H1 (cell line): ENCODE measurements at regions not wholly inside any gene's neighbourhood (a gene's known extent, or its start where the extent isn't known, plus 50 kb on each side); places are given as distances from the start of the nearest gene placed in this dataset.

Experiments used
- CTCF ChIA-PET: fragments of 300-600 bp; sonication (Branson Sonifier 250); formaldehyde crosslinking; loops from one replicate; lab custom pipeline; 2021; ENCODE audit not compliant: partially characterized antibody; lab: Charles Lee
- POLR2A ChIA-PET: fragments of 300-600 bp; sonication (Branson Sonifier 250); formaldehyde crosslinking; loops from one replicate; lab custom pipeline; 2021; ENCODE audit warnings: inconsistent platforms; ENCODE audit not compliant: partially characterized antibody; lab: Charles Lee
- DNase-seq, 2 experiments: peaks; one replicate each; pipeline versions ENCODE4 v3.0.0 to v3.0.0-alpha.2; 2010 to 2022; ENCODE audit warnings: low spot score in 2 of 2, low read depth in 1 of 2, mixed read lengths in 1 of 2
- FAIRE-seq: peaks from 2 replicates; lab custom pipeline; 2011; peaks lifted over from hg19 to GRCh38; lab: Jason Lieb, UNC
- H2AFZ ChIP-seq: 2 replicates; pipeline ENCODE4 v1.8.1; 2012; ENCODE audit warnings: low read length, inconsistent platforms
- H2AK5ac ChIP-seq: 2 replicates; pipeline ENCODE4 v1.6.1; 2013; ENCODE audit warnings: low read depth, low read length
- H2BK120ac ChIP-seq: replicated peaks from 2 replicates; pipeline ENCODE3; 2013; ENCODE audit warnings: low read depth, low read length, inconsistent platforms
- H2BK12ac ChIP-seq: 2 replicates; pipeline ENCODE4 v1.6.1; 2013; ENCODE audit warnings: low read depth, low read length
- H2BK15ac ChIP-seq: 2 replicates; pipeline ENCODE4 v1.6.1; 2013; ENCODE audit warnings: low read length
- H2BK20ac ChIP-seq: 2 replicates; pipeline ENCODE4 v1.6.1; 2013; ENCODE audit warnings: low read length
- H2BK5ac ChIP-seq: 2 replicates; pipeline ENCODE4 v1.6.1; 2013; ENCODE audit warnings: low read depth, low read length
- H3K14ac ChIP-seq: 2 replicates; pipeline ENCODE4 v1.6.1; 2013; ENCODE audit warnings: inconsistent platforms; ENCODE audit not compliant: insufficient read length
- H3K18ac ChIP-seq: 2 replicates; pipeline ENCODE4 v1.6.1; 2013; ENCODE audit warnings: low read length; ENCODE audit errors: extremely low read depth
- H3K23ac ChIP-seq: 2 replicates; pipeline ENCODE4 v1.6.1; 2013; ENCODE audit warnings: inconsistent platforms; ENCODE audit not compliant: insufficient read length
- H3K23me2 ChIP-seq: 2 replicates; pipeline ENCODE4 v1.6.1; 2013; ENCODE audit warnings: low read depth, low read length
- H3K27ac ChIP-seq: 2 replicates; pipeline ENCODE4 v1.6.1; 2011; ENCODE audit warnings: low read depth, low read length, inconsistent platforms
- H3K27me3 ChIP-seq, 4 experiments: replicated peaks in 1 of 4; 1 replicate in 1 of 4; 2 replicates in 3 of 4; pipeline versions ENCODE4 v1.6.1 to v1.8.1; 2011 to 2013; ENCODE audit warnings: low read length in 3 of 4, mild to moderate bottlenecking in 3 of 4, inconsistent platforms in 2 of 4, mixed read lengths in 2 of 4, moderate library complexity in 1 of 4; ENCODE audit not compliant: control insufficient read depth in 3 of 4, insufficient read depth in 3 of 4; ENCODE audit errors: extremely low read depth in 1 of 4
- H3K36me3 ChIP-seq, 4 experiments: 2 replicates each; pipeline versions ENCODE4 v1.6.1 to v1.8.1; 2011 to 2013; ENCODE audit warnings: mild to moderate bottlenecking in 4 of 4, low read length in 3 of 4, moderate library complexity in 2 of 4, control low read depth in 1 of 4, inconsistent platforms in 1 of 4; ENCODE audit not compliant: insufficient read depth in 4 of 4, control insufficient read depth in 2 of 4
- H3K4ac ChIP-seq: replicated peaks from 2 replicates; pipeline ENCODE3; 2013; ENCODE audit warnings: low read length, low read depth, mixed read lengths, inconsistent platforms; ENCODE audit not compliant: insufficient read length
- H3K4me1 ChIP-seq, 4 experiments: replicated peaks in 1 of 4; 1 replicate in 1 of 4; 2 replicates in 3 of 4; pipeline versions ENCODE4 v1.6.1 to v1.8.1; 2011 to 2013; ENCODE audit warnings: low read length in 3 of 4, inconsistent platforms in 2 of 4, mixed read lengths in 1 of 4; ENCODE audit not compliant: insufficient read depth in 4 of 4, control insufficient read depth in 3 of 4
- H3K4me2 ChIP-seq, 2 experiments: 2 replicates each; pipeline versions ENCODE4 v1.6.1 to v1.8.1; 2011 to 2013; ENCODE audit warnings: low read depth in 2 of 2, low read length in 2 of 2, control low read depth in 1 of 2, inconsistent platforms in 1 of 2, mild to moderate bottlenecking in 1 of 2; ENCODE audit not compliant: insufficient read depth in 1 of 2
- H3K4me3 ChIP-seq, 4 experiments: fragments of 200-600, 300-600 bp in 1 of 4; sonication (generic), shearing (Covaris generic), sonication (Bioruptor Twin) in 1 of 4; 2 replicates each; pipeline versions ENCODE4 v1.5.1 to v1.8.1; 2011 to 2016; ENCODE audit warnings: low read length in 4 of 4, low read depth in 3 of 4, control low read depth in 2 of 4, inconsistent platforms in 2 of 4, mild to moderate bottlenecking in 2 of 4, mixed read lengths in 1 of 4, moderate library complexity in 1 of 4; ENCODE audit not compliant: insufficient read depth in 2 of 4; ENCODE audit errors: extremely low read depth in 1 of 4
- H3K56ac ChIP-seq: replicated peaks from 2 replicates; pipeline ENCODE3; 2013; ENCODE audit warnings: low read depth, mild to moderate bottlenecking, mixed read lengths, low read length, inconsistent platforms; ENCODE audit not compliant: insufficient read length
- H3K79me1 ChIP-seq: 2 replicates; pipeline ENCODE4 v1.6.1; 2013; ENCODE audit warnings: low read depth, low read length, control low read depth
- H3K79me2 ChIP-seq, 2 experiments: 2 replicates each; pipeline versions ENCODE4 v1.6.1 to v1.8.1; 2012 to 2013; ENCODE audit warnings: low read length in 2 of 2, mild to moderate bottlenecking in 2 of 2, inconsistent platforms in 1 of 2; ENCODE audit not compliant: insufficient read depth in 2 of 2, control insufficient read depth in 1 of 2
- H3K9ac ChIP-seq, 4 experiments: replicated peaks in 1 of 4; 1 replicate in 1 of 4; 2 replicates in 3 of 4; pipeline versions ENCODE4 v1.6.1 to v1.8.1; 2011 to 2013; ENCODE audit warnings: low read depth in 3 of 4, low read length in 3 of 4, control low read depth in 2 of 4, mild to moderate bottlenecking in 2 of 4, moderate library complexity in 2 of 4, inconsistent platforms in 1 of 4; ENCODE audit errors: extremely low read depth in 1 of 4
- H3K9me3 ChIP-seq, 2 experiments: 2 replicates each; pipeline versions ENCODE4 v1.6.1 to v1.8.1; 2012 to 2013; ENCODE audit warnings: mild to moderate bottlenecking in 2 of 2, moderate library complexity in 2 of 2, control low read depth in 1 of 2, inconsistent platforms in 1 of 2, low read depth in 1 of 2, low read length in 1 of 2, mixed read lengths in 1 of 2; ENCODE audit not compliant: insufficient read depth in 2 of 2
- H4K20me1 ChIP-seq, 2 experiments: replicated peaks in 1 of 2; 2 replicates each; pipeline versions ENCODE3 to v1.8.1; 2011 to 2013; ENCODE audit warnings: inconsistent platforms in 2 of 2, low read length in 2 of 2, mild to moderate bottlenecking in 1 of 2; ENCODE audit not compliant: insufficient read depth in 2 of 2, control insufficient read depth in 1 of 2
- H4K5ac ChIP-seq: 2 replicates; pipeline ENCODE4 v1.6.1; 2013; ENCODE audit warnings: low read length, low read depth, mixed read lengths, inconsistent platforms; ENCODE audit not compliant: insufficient read length
- H4K8ac ChIP-seq: 2 replicates; pipeline ENCODE4 v1.8.0; 2013; ENCODE audit warnings: mild to moderate bottlenecking, moderate library complexity, low read length, inconsistent platforms; ENCODE audit not compliant: insufficient read depth; ENCODE audit errors: extremely low read depth
- H4K91ac ChIP-seq: replicated peaks from 2 replicates; pipeline ENCODE3; 2013; ENCODE audit warnings: low read length, mixed read lengths, inconsistent platforms; ENCODE audit not compliant: insufficient read length
- CEBPB ChIP-seq: IDR thresholded peaks from 2 replicates; pipeline ENCODE4 v1.6.1; 2012; ENCODE audit warnings: low read depth, low read length
- JUN ChIP-seq: IDR thresholded peaks from 2 replicates; pipeline ENCODE4 v1.6.1; 2011; ENCODE audit warnings: low read depth, mild to moderate bottlenecking, improper control_type of control experiment, low read length
- KDM5A ChIP-seq: fragments of 200-600 bp; IDR thresholded peaks from 2 replicates; pipeline ENCODE4 v1.7.1; 2012; ENCODE audit warnings: mild to moderate bottlenecking, low read length, inconsistent platforms, mixed read lengths
- WGBS, 2 experiments: shearing (Covaris generic) in 1 of 2; methylation state at CpG; one replicate each; pipeline versions ENCODE4 v1.1.6 to v1.1.7; 2013 to 2015; ENCODE audit warnings: low lambda C conversion rate in 2 of 2, mixed read lengths in 2 of 2, inconsistent platforms in 1 of 2, low coverage in 1 of 2, missing lambda C conversion rate in 1 of 2; ENCODE audit not compliant: insufficient replicate concordance in 2 of 2, insufficient coverage in 1 of 2, insufficient read length in 1 of 2; ENCODE audit errors: extremely low coverage in 1 of 2, missing lambda C conversion rate in 1 of 2; 5-methylcytosine and 5-hydroxymethylcytosine counted together

- Histone ChIP-seq H3K9me3 (no peaks in the 10 kb centered on the region), H2AK5ac (no peak overlapping the region), H3K27ac (no peak overlapping the region), H3K23ac (no peak overlapping the region), H3K27me3 (no peaks in the 10 kb centered on the region), H4K91ac (no peak overlapping the region), H2BK12ac (no peak overlapping the region), H3K4me3 (no peak overlapping the region), H2BK20ac (no peak overlapping the region), H3K79me1 (no peaks in the 10 kb centered on the region), H4K8ac (no peak overlapping the region), H2BK15ac (no peak overlapping the region), H2AFZ (no peak overlapping the region), H3K36me3 (no peaks in the 10 kb centered on the region), H3K18ac (no peak overlapping the region), H3K14ac (no peak overlapping the region), H3K9ac (no peak overlapping the region), H3K79me2 (no peaks in the 10 kb centered on the region), H2BK5ac (no peak overlapping the region), H3K4ac (no peak overlapping the region), H2BK120ac (no peak overlapping the region), H3K56ac (no peak overlapping the region), H3K4me2 (no peak overlapping the region), H4K5ac (no peak overlapping the region), H4K20me1 (no peaks in the 10 kb centered on the region), H3K4me1 (no peaks in the 10 kb centered on the region), H3K23me2 (no peaks in the 10 kb centered on the region)
- 72% methylated on average over 1 of the region's 1 CpG; no CpG with 5 or more reads in 1 of the 2 experiments for WGBS, 2 experiments
- FAIRE-seq (no peak), DNase-seq (no peak)
- CTCF ChIA-PET: no interaction called here
- POLR2A ChIA-PET: no interaction called here
- TF ChIP-seq JUN (no peak), CEBPB (no peak), KDM5A (no peak)
Observed at GRCh38 chr1:187862506-187862905, 1033.8 kb downstream of the PLA2G4A start.
